ACC112 (cell line): ENCODE measurements at regions not wholly inside any gene's neighbourhood (a gene's known extent, or its start where the extent isn't known, plus 50 kb on each side); places are given as distances from the start of the nearest gene placed in this dataset.

Experiments used
- H2AFZ ChIP-seq: fragments of 200-600 bp; sonication (generic); one replicate; pipeline ENCODE4 v1.6.0; 2017; ENCODE audit warnings: antibody characterized with exemption, low read length; ENCODE audit not compliant: unreplicated experiment
- H3K27ac ChIP-seq: fragments of 200-600 bp; sonication (generic); 2 replicates; pipeline ENCODE4 v1.5.1; 2014; ENCODE audit warnings: low read depth, mild to moderate bottlenecking, antibody characterized with exemption, low read length, moderate library complexity
- H3K27me3 ChIP-seq: fragments of 200-600 bp; sonication (generic); 2 replicates; pipeline ENCODE4 v1.6.1; 2014; ENCODE audit warnings: mild to moderate bottlenecking, antibody characterized with exemption, low read length, moderate library complexity, mixed read lengths; ENCODE audit not compliant: insufficient read depth
- H3K36me3 ChIP-seq: fragments of 200-600 bp; sonication (generic); 2 replicates; pipeline ENCODE4 v1.6.1; 2016; ENCODE audit warnings: mild to moderate bottlenecking, antibody characterized with exemption, low read length, moderate library complexity, mixed read lengths; ENCODE audit not compliant: insufficient read depth
- H3K4me1 ChIP-seq: fragments of 200-600 bp; sonication (generic); one replicate; pipeline ENCODE4 v1.6.1; 2016; ENCODE audit warnings: low read length, mixed read lengths; ENCODE audit not compliant: insufficient read depth, unreplicated experiment, control insufficient read depth
- H3K4me3 ChIP-seq: fragments of 200-600 bp; sonication (generic); 2 replicates; pipeline ENCODE4 v1.5.1; 2014; ENCODE audit warnings: mild to moderate bottlenecking, low read depth, low read length
- H3K79me2 ChIP-seq: fragments of 200-600 bp; sonication (generic); one replicate; pipeline ENCODE4 v1.6.0; 2016; ENCODE audit warnings: low read length; ENCODE audit not compliant: control insufficient read depth, unreplicated experiment, insufficient read depth

DNA sequence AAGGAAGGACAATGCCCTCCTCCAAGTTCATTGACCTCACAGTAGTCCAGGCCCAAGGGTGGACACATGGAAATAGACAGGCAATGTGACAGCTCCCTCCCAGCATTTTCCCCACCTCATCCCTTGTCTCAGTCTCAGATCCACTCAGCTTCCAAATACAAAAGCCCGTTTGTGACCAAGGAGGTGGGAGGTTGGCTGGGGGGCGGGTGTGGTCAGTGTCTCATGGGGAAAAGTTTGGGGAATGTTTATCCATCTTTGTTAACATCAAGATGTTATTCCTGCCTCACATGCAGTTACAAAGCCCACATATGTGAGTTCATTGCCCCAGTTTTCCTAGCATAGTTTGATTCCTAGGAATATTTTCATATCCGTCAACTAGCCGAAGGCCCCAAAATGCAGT is 338.5 kb upstream of the PPP2R3A start:
- Histone ChIP-seq H3K27me3 (no peaks in the 10 kb centered on the region), H3K4me1 (no peaks in the 10 kb centered on the region), H3K36me3 (no peaks in the 10 kb centered on the region)

GRCh38 chr3:135629701-135630408 is 335.7 kb upstream of the PPP2R3A start:
- Histone ChIP-seq H3K79me2 (no peaks in the 10 kb centered on the region), H3K27ac (no peak overlapping the region), H3K36me3 (no peaks in the 10 kb centered on the region), H3K4me3 (no peak overlapping the region), H2AFZ (no peak overlapping the region), H3K4me1 (no peaks in the 10 kb centered on the region), H3K27me3 (no peaks in the 10 kb centered on the region)

More for the DNA sequence above, 338.5 kb upstream of the PPP2R3A start:
- Histone ChIP-seq H3K27ac (no peak overlapping the region), H2AFZ (no peak overlapping the region), H3K4me3 (no peak overlapping the region), H3K79me2 (no peaks in the 10 kb centered on the region)

DNA sequence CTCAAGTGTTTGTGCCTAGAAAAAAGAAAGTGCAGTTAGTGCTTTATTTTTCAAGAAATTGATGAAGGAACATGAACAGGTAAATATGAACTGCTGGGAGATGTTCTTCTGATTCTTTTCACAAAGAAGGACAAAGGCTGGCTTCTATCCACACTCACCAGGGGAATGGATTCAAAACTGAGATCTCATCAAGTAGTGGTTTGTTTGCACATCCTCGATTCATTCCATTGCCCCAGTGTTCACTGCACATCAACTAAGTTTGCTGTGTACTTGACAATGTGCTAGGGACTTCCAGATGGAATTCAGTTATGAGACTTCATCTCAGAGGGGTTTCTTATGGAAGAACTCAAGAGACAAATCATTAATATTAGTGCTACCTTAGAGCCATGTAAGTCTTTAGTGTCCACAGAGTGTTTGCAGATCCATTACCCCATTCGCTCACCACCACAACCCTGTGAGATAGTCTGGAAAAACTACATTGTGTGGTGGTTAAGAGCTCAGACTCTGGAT is 332.9 kb upstream of the PPP2R3A start:
- no peaks in the 10 kb centered on the region for H3K36me3 ChIP-seq
- H3K27me3 ChIP-seq: no peaks in the 10 kb centered on the region
- no peak overlapping the region for H2AFZ ChIP-seq
- no peaks in the 10 kb centered on the region for H3K4me1 ChIP-seq
- no peak overlapping the region for H3K27ac ChIP-seq
- no peaks in the 10 kb centered on the region for H3K79me2 ChIP-seq
- no peak overlapping the region for H3K4me3 ChIP-seq

GRCh38 chr3:135633078-135633477 is 332.4 kb upstream of the PPP2R3A start:
- H3K79me2 ChIP-seq: no peaks in the 10 kb centered on the region
- no peaks in the 10 kb centered on the region for H3K36me3 ChIP-seq
- H3K27ac ChIP-seq: no peak overlapping the region
- no peak overlapping the region for H2AFZ ChIP-seq
- H3K4me1 ChIP-seq: no peaks in the 10 kb centered on the region
- H3K27me3 ChIP-seq: no peaks in the 10 kb centered on the region
- H3K4me3 ChIP-seq: no peak overlapping the region

- Histone ChIP-seq H3K4me1 (no peaks in the 10 kb centered on the region), H3K4me3 (no peak overlapping the region), H3K27ac (no peak overlapping the region), H3K36me3 (no peaks in the 10 kb centered on the region), H2AFZ (no peak overlapping the region), H3K79me2 (no peaks in the 10 kb centered on the region), H3K27me3 (no peaks in the 10 kb centered on the region)
Observed at GRCh38 chr3:135636596-135636995, 328.9 kb upstream of the PPP2R3A start.

DNA sequence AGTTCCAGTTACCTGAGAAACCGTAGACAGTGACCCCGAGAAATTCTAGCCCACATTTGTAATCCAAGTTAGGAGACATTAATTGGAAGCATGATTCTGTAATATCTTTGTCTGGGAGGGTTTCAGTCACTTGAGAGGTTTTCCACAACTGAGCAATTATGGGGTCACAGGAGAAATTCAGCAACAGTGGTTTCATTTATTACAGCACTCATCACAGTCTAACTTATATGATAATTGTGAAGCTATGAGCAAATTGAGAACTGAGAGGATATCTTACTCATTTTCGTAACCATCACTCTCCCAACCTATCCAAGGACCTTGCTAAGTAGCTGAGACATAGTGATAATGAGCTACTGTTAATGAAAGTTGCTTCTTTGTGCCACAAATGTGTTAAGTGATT is 328.5 kb upstream of the PPP2R3A start:
- H3K27me3 ChIP-seq: no peaks in the 10 kb centered on the region
- H3K4me1 ChIP-seq: no peaks in the 10 kb centered on the region
- no peak overlapping the region for H3K4me3 ChIP-seq
- H2AFZ ChIP-seq: no peak overlapping the region
- H3K27ac ChIP-seq: no peak overlapping the region
- no peaks in the 10 kb centered on the region for H3K79me2 ChIP-seq
- no peaks in the 10 kb centered on the region for H3K36me3 ChIP-seq

- Histone ChIP-seq H3K27me3 (no peaks in the 10 kb centered on the region), H3K4me1 (no peaks in the 10 kb centered on the region), H3K4me3 (no peak overlapping the region), H3K36me3 (no peaks in the 10 kb centered on the region), H2AFZ (no peak overlapping the region), H3K27ac (no peak overlapping the region), H3K79me2 (no peaks in the 10 kb centered on the region)
Observed at GRCh38 chr3:135641761-135642160, 323.8 kb upstream of the PPP2R3A start.

- Histone ChIP-seq H3K4me3 (no peak overlapping the region), H3K27me3 (no peaks in the 10 kb centered on the region), H2AFZ (no peak overlapping the region), H3K36me3 (no peaks in the 10 kb centered on the region), H3K4me1 (no peaks in the 10 kb centered on the region), H3K79me2 (no peaks in the 10 kb centered on the region), H3K27ac (no peak overlapping the region)
Observed at GRCh38 chr3:135645541-135645940, 320.0 kb upstream of the PPP2R3A start.

DNA sequence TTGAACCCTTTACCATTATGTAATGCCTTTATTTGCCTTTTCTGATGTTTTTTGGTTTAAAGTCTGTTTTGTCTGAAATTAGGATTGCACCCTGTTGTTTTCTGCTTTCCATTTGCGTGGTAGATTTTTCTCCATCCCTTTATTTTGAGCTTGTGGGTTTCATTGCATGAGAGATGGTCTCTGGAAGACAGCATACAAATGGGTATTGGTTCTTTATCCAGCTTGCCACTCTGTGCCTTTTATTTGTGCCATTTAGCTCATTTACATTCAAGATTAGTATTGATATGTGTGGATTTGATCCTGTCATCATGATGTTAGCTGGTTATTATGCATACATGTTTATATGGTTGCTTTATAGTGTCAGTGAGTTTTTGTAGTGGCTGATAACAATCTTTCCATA is 318.7 kb upstream of the PPP2R3A start:
- Histone ChIP-seq H3K4me3 (no peak overlapping the region), H3K79me2 (no peaks in the 10 kb centered on the region), H2AFZ (no peak overlapping the region), H3K36me3 (no peaks in the 10 kb centered on the region), H3K27ac (no peak overlapping the region), H3K27me3 (no peaks in the 10 kb centered on the region), H3K4me1 (no peaks in the 10 kb centered on the region)

GRCh38 chr3:135649361-135649760 is 316.2 kb upstream of the PPP2R3A start:
- H3K36me3 ChIP-seq: no peaks in the 10 kb centered on the region
- no peaks in the 10 kb centered on the region for H3K79me2 ChIP-seq
- H3K4me3 ChIP-seq: no peak overlapping the region
- H3K27ac ChIP-seq: no peak overlapping the region
- no peaks in the 10 kb centered on the region for H3K4me1 ChIP-seq
- no peaks in the 10 kb centered on the region for H3K27me3 ChIP-seq
- H2AFZ ChIP-seq: no peak overlapping the region

DNA sequence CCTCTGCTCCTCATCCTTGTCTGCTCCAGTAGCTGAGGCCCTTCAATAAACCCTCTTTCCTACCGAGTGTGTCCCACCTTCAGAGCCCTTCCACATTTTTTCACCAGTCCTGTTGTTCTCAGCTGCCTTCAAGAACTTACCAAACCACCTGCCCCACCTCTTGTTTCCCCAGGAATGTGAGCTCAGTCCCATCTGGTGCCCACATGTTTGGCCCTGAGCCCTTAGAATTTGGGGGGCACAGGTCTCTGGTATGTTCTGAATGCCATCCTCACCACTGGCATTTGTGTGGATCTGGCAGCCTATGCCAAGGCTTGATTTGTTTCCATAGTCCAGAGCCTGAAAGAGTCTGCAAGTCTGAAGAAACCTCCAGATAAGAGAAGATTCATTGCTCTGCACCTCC is 315.2 kb upstream of the PPP2R3A start:
- Histone ChIP-seq H2AFZ (no peak overlapping the region), H3K36me3 (no peaks in the 10 kb centered on the region), H3K4me1 (no peaks in the 10 kb centered on the region), H3K27ac (no peak overlapping the region), H3K4me3 (no peak overlapping the region), H3K27me3 (no peaks in the 10 kb centered on the region), H3K79me2 (no peaks in the 10 kb centered on the region)
